ENCODE measurements at regions not wholly inside any gene's neighbourhood (a gene's known extent, or its start where the extent isn't known, plus 50 kb on each side); places are given as distances from the start of the nearest gene placed in this dataset.
A peak's percentile ranks its signal among the peaks of the same experiment; 100 is the strongest.

- TF ChIP-seq MYC (IDR thresholded peaks at IDR 0.05; ENCODE audit: low read depth, low read length), result no peak
- TF ChIP-seq MAX (IDR thresholded peaks at IDR 0.05; ENCODE audit: low read depth, low read length), result 0 out of 2 replicates have a peak, but pooled peaks have one; percentile 11
- TF ChIP-seq POLR2A (IDR thresholded peaks at IDR 0.05; ENCODE audit: extremely low read depth, insufficient read length), result no peak
- DNase-seq (ENCODE audit: low read depth), result no peak
- no peak overlapping the region for H3K4me3 ChIP-seq (ENCODE audit: low read depth, low read length)
Observed at GRCh38 chr9:89797937-89798455, 193.2 kb downstream of the GADD45G start.

- H3K4me3 ChIP-seq (ENCODE audit: low read depth, low read length), result no peak overlapping the region
- no peak for DNase-seq (ENCODE audit: low read depth)
- no peak for TF ChIP-seq MYC (IDR thresholded peaks at IDR 0.05; ENCODE audit: low read depth, low read length)
- TF ChIP-seq CTCF (IDR thresholded peaks at IDR 0.05; ENCODE audit: low read depth, low read length), result no peak
- TF ChIP-seq MAX (IDR thresholded peaks at IDR 0.05; ENCODE audit: low read depth, low read length), result no peak
- no peak for TF ChIP-seq POLR2A (IDR thresholded peaks at IDR 0.05; ENCODE audit: extremely low read depth, insufficient read length)
Observed at GRCh38 chr9:89798547-89799120, 193.8 kb downstream of the GADD45G start.

- TF ChIP-seq POLR2A (IDR thresholded peaks at IDR 0.05; ENCODE audit: extremely low read depth, insufficient read length), result no peak
- TF ChIP-seq MAX (IDR thresholded peaks at IDR 0.05; ENCODE audit: low read depth, low read length), result no peak
- TF ChIP-seq CTCF (IDR thresholded peaks at IDR 0.05; ENCODE audit: low read depth, low read length), result no peak
- no peak for TF ChIP-seq MYC (IDR thresholded peaks at IDR 0.05; ENCODE audit: low read depth, low read length)
- DNase-seq (ENCODE audit: low read depth), result no peak
- H3K4me3 ChIP-seq (ENCODE audit: low read depth, low read length), result no peak overlapping the region
Observed at GRCh38 chr9:89799221-89799620, 194.4 kb downstream of the GADD45G start.

- no peak for DNase-seq (ENCODE audit: low read depth)
- TF ChIP-seq CTCF (IDR thresholded peaks at IDR 0.05; ENCODE audit: low read depth, low read length), result no peak
- TF ChIP-seq MAX (IDR thresholded peaks at IDR 0.05; ENCODE audit: low read depth, low read length), result no peak
- TF ChIP-seq POLR2A (IDR thresholded peaks at IDR 0.05; ENCODE audit: extremely low read depth, insufficient read length), result no peak
- TF ChIP-seq MYC (IDR thresholded peaks at IDR 0.05; ENCODE audit: low read depth, low read length), result no peak
- no peak overlapping the region for H3K4me3 ChIP-seq (ENCODE audit: low read depth, low read length)
Observed at GRCh38 chr9:89799766-89800165, 195.0 kb downstream of the GADD45G start.

- no peak for TF ChIP-seq MYC (IDR thresholded peaks at IDR 0.05; ENCODE audit: low read depth, low read length)
- no peak for TF ChIP-seq POLR2A (IDR thresholded peaks at IDR 0.05; ENCODE audit: extremely low read depth, insufficient read length)
- no peak for TF ChIP-seq MAX (IDR thresholded peaks at IDR 0.05; ENCODE audit: low read depth, low read length)
- TF ChIP-seq CTCF (IDR thresholded peaks at IDR 0.05; ENCODE audit: low read depth, low read length), result no peak
- DNase-seq (ENCODE audit: low read depth), result no peak
- H3K4me3 ChIP-seq (ENCODE audit: low read depth, low read length), result no peak overlapping the region
Observed at GRCh38 chr9:89801341-89801740, 196.5 kb downstream of the GADD45G start.
